Activated CD4-positive, alpha-beta T cell treated with anti-CD3 and anti-CD28 coated beads for 24 hours (primary cell): ENCODE measurements at regions not wholly inside any gene's neighbourhood (a gene's known extent, or its start where the extent isn't known, plus 50 kb on each side); places are given as distances from the start of the nearest gene placed in this dataset.
"Not testable (repeated sequence)": the region's sequence is repeated elsewhere in the genome, so short reads cannot be mapped to it uniquely, and the experiment has no call there.

Experiments
- DNase-seq, 2 donors: peaks; one replicate each; pipeline ENCODE4 v3.0.0-alpha.2; 2020; ENCODE audit warnings: low read depth in 2 of 2

- DNase-seq: no peak
Observed at GRCh38 chr2:122011493-122012270, 256.2 kb downstream of the TSN start.

- no peak for DNase-seq
Observed at GRCh38 chr2:122018736-122019135, 263.3 kb downstream of the TSN start.

- no peak for DNase-seq
Observed at GRCh38 chr2:122019724-122020123, 264.3 kb downstream of the TSN start.

- DNase-seq: no peak
Observed at GRCh38 chr2:122020377-122020776, 264.9 kb downstream of the TSN start.

GRCh38 chr2:122021941-122022340, 266.5 kb downstream of the TSN start:
- no peak for DNase-seq

- no peak for DNase-seq
Observed at GRCh38 chr2:122022531-122022930, 267.1 kb downstream of the TSN start.

GRCh38 chr2:122023059-122023864, 267.8 kb downstream of the TSN start:
- no peak for DNase-seq

- DNase-seq: no peak
Observed at GRCh38 chr2:122027510-122028217, 272.2 kb downstream of the TSN start.

- DNase-seq: no peak
Observed at GRCh38 chr2:122028371-122029100, 273.1 kb downstream of the TSN start.

- no peak for DNase-seq
Observed at GRCh38 chr2:122029456-122029855, 274.0 kb downstream of the TSN start.

GRCh38 chr2:122029945-122030344, 274.5 kb downstream of the TSN start:
- no peak for DNase-seq

GRCh38 chr2:122031544-122032263, 276.3 kb downstream of the TSN start:
- no peak for DNase-seq

GRCh38 chr2:122032264-122032645, 276.8 kb downstream of the TSN start:
- no peak for DNase-seq

- no peak for DNase-seq
Observed at GRCh38 chr2:122033778-122034177, 278.3 kb downstream of the TSN start.

GRCh38 chr2:122034344-122034743, 278.9 kb downstream of the TSN start:
- DNase-seq: no peak

- no peak for DNase-seq
Observed at GRCh38 chr2:122034777-122035176, 279.3 kb downstream of the TSN start.

- DNase-seq: not testable (repeated sequence)
Observed at GRCh38 chr2:122038816-122039215, 283.4 kb downstream of the TSN start.

- DNase-seq: no peak
Observed at GRCh38 chr2:122041455-122041854, 286.0 kb downstream of the TSN start.

GRCh38 chr2:122051659-122052058, 296.2 kb downstream of the TSN start:
- DNase-seq: not testable (repeated sequence)

- DNase-seq: no peak
Observed at GRCh38 chr2:122055521-122055931, 300.1 kb downstream of the TSN start.

- no peak for DNase-seq
Observed at GRCh38 chr2:122056853-122057252, 301.4 kb downstream of the TSN start.
